Mucosa of rectum (tissue), 2 donors: ENCODE measurements at regions not wholly inside any gene's neighbourhood (a gene's known extent, or its start where the extent isn't known, plus 50 kb on each side); places are given as distances from the start of the nearest gene placed in this dataset.

Experiments used
- H3K27ac ChIP-seq, 2 donors: one replicate each; pipeline ENCODE4 v1.7.0; 2013; ENCODE audit warnings: inconsistent platforms in 2 of 2, low read depth in 2 of 2, low read length in 2 of 2
- H3K27me3 ChIP-seq, 2 donors: one replicate each; pipeline ENCODE4 v1.7.0; 2013; ENCODE audit warnings: low read length in 2 of 2; ENCODE audit not compliant: control insufficient read depth in 2 of 2, insufficient read depth in 2 of 2
- H3K36me3 ChIP-seq, 2 donors: one replicate each; pipeline ENCODE4 v1.7.0; 2013; ENCODE audit warnings: low read length in 2 of 2; ENCODE audit not compliant: control insufficient read depth in 2 of 2, insufficient read depth in 2 of 2
- H3K4me1 ChIP-seq, 2 donors: one replicate each; pipeline ENCODE4 v1.7.0; 2013; ENCODE audit warnings: low read length in 2 of 2, mild to moderate bottlenecking in 1 of 2; ENCODE audit not compliant: control insufficient read depth in 2 of 2, insufficient read depth in 2 of 2
- H3K4me3 ChIP-seq, 2 donors: one replicate each; pipeline ENCODE4 v1.7.0; 2013; ENCODE audit warnings: low read length in 2 of 2
- H3K9ac ChIP-seq, 2 donors: one replicate each; pipeline ENCODE4 v1.7.0; 2013; ENCODE audit warnings: low read length in 2 of 2, low read depth in 1 of 2, mild to moderate bottlenecking in 1 of 2
- H3K9me3 ChIP-seq, 2 donors: one replicate each; pipeline ENCODE4 v1.7.0; 2013; ENCODE audit warnings: low read length in 2 of 2; ENCODE audit not compliant: control insufficient read depth in 2 of 2
- donor health status: healthy.
- donor health status: Normal muscosa, but diverticular disease.

- no peaks in the 10 kb centered on the region for H3K9me3 ChIP-seq
Observed at GRCh38 chr9:108153416-108153815, 663.8 kb upstream of the KLF4 start.

GRCh38 chr9:108150736-108151586, 661.4 kb upstream of the KLF4 start:
- H3K36me3 ChIP-seq: no peaks in the 10 kb centered on the region
- H3K27ac ChIP-seq: peak overlapping the region in 1 of 2 donors; percentile 52
- H3K4me3 ChIP-seq: no peak overlapping the region
- H3K9ac ChIP-seq: no peak overlapping the region
- H3K4me1 ChIP-seq: no peaks in the 10 kb centered on the region
- H3K27me3 ChIP-seq: no peaks in the 10 kb centered on the region
- no peaks in the 10 kb centered on the region for H3K9me3 ChIP-seq

More at GRCh38 chr9:108153416-108153815, 663.8 kb upstream of the KLF4 start:
- Histone ChIP-seq H3K4me1 (no peaks in the 10 kb centered on the region), H3K27ac (no peak overlapping the region), H3K36me3 (no peaks in the 10 kb centered on the region), H3K9ac (no peak overlapping the region), H3K27me3 (no peaks in the 10 kb centered on the region), H3K4me3 (no peak overlapping the region)

GRCh38 chr9:108149326-108149725, 659.8 kb upstream of the KLF4 start:
- Histone ChIP-seq H3K9me3 (no peaks in the 10 kb centered on the region), H3K4me3 (no peak overlapping the region), H3K36me3 (no peaks in the 10 kb centered on the region), H3K9ac (no peak overlapping the region), H3K27me3 (no peaks in the 10 kb centered on the region), H3K4me1 (no peaks in the 10 kb centered on the region), H3K27ac (no peak overlapping the region)

- H3K9ac ChIP-seq: peak overlapping the region in 1 of 2 donors; percentile 19
- H3K4me3 ChIP-seq: no peak overlapping the region
- no peaks in the 10 kb centered on the region for H3K27me3 ChIP-seq
Observed at GRCh38 chr9:108142504-108143201, 653.1 kb upstream of the KLF4 start.

GRCh38 chr9:108142142-108142503, 652.6 kb upstream of the KLF4 start:
- no peaks in the 10 kb centered on the region for H3K9me3 ChIP-seq
- H3K27ac ChIP-seq: peak overlapping the region; percentile 61 to 67
- no peaks in the 10 kb centered on the region for H3K36me3 ChIP-seq
- no peak overlapping the region for H3K9ac ChIP-seq
- peak overlapping the region in 1 of 2 donors; percentile 9 for H3K4me3 ChIP-seq
- H3K4me1 ChIP-seq: peaks cover 12 to 19% of the 10 kb centered on the region in 2 donors
- H3K27me3 ChIP-seq: no peaks in the 10 kb centered on the region

More at GRCh38 chr9:108142504-108143201, 653.1 kb upstream of the KLF4 start:
- Histone ChIP-seq H3K9me3 (no peaks in the 10 kb centered on the region), H3K4me1 (peaks cover 12 to 19% of the 10 kb centered on the region in 2 donors), H3K27ac (peak overlapping the region; percentile 61 to 67), H3K36me3 (no peaks in the 10 kb centered on the region)

GRCh38 chr9:108139900-108140299, 650.3 kb upstream of the KLF4 start:
- no peaks in the 10 kb centered on the region for H3K27me3 ChIP-seq
- H3K4me1 ChIP-seq: peaks cover 12 to 19% of the 10 kb centered on the region in 2 donors
- no peak overlapping the region for H3K27ac ChIP-seq
- H3K9me3 ChIP-seq: no peaks in the 10 kb centered on the region
- no peak overlapping the region for H3K9ac ChIP-seq
- no peaks in the 10 kb centered on the region for H3K36me3 ChIP-seq
- H3K4me3 ChIP-seq: no peak overlapping the region

GRCh38 chr9:108138516-108138915, 648.9 kb upstream of the KLF4 start:
- Histone ChIP-seq H3K9me3 (no peaks in the 10 kb centered on the region), H3K4me3 (no peak overlapping the region), H3K27ac (no peak overlapping the region), H3K36me3 (no peaks in the 10 kb centered on the region), H3K4me1 (peaks cover 12 to 19% of the 10 kb centered on the region in 2 donors), H3K9ac (no peak overlapping the region), H3K27me3 (no peaks in the 10 kb centered on the region)

- Histone ChIP-seq H3K27me3 (no peaks in the 10 kb centered on the region), H3K36me3 (no peaks in the 10 kb centered on the region), H3K4me1 (peaks cover 0 to under 1% of the 10 kb centered on the region in 2 donors), H3K4me3 (no peak overlapping the region), H3K9me3 (no peaks in the 10 kb centered on the region), H3K27ac (no peak overlapping the region), H3K9ac (no peak overlapping the region)
Observed at GRCh38 chr9:108136656-108137055, 647.1 kb upstream of the KLF4 start.

- Histone ChIP-seq H3K27ac (no peak overlapping the region), H3K27me3 (no peaks in the 10 kb centered on the region), H3K36me3 (no peaks in the 10 kb centered on the region)
Observed at GRCh38 chr9:108134486-108135128, 645.0 kb upstream of the KLF4 start.

GRCh38 chr9:108133680-108134079, 644.1 kb upstream of the KLF4 start:
- no peak overlapping the region for H3K4me3 ChIP-seq
- no peak overlapping the region for H3K27ac ChIP-seq
- no peak overlapping the region for H3K9ac ChIP-seq
- no peaks in the 10 kb centered on the region for H3K4me1 ChIP-seq
- H3K9me3 ChIP-seq: no peaks in the 10 kb centered on the region
- H3K27me3 ChIP-seq: no peaks in the 10 kb centered on the region
- H3K36me3 ChIP-seq: no peaks in the 10 kb centered on the region

More at GRCh38 chr9:108134486-108135128, 645.0 kb upstream of the KLF4 start:
- H3K9ac ChIP-seq: no peak overlapping the region
- no peaks in the 10 kb centered on the region for H3K4me1 ChIP-seq
- no peaks in the 10 kb centered on the region for H3K9me3 ChIP-seq
- H3K4me3 ChIP-seq: no peak overlapping the region
